ENCODE measurements at regions not wholly inside any gene's neighbourhood (a gene's known extent, or its start where the extent isn't known, plus 50 kb on each side); places are given as distances from the start of the nearest gene placed in this dataset.

- TF ChIP-seq CTCF (IDR thresholded peaks at IDR 0.05; ENCODE audit: control insufficient read depth, insufficient read depth, low read depth, low read length, missing control alignments) = no peak
- no peak for DNase-seq (ENCODE audit: low read depth)
- H3K4me3 ChIP-seq (ENCODE audit: control insufficient read depth, low read depth, low read length) = no peak overlapping the region
These were observed 503.5 kb upstream of the FAM47C start for GRCh38 chrX:36504625-36505024.

- DNase-seq (ENCODE audit: low read depth) = no peak
- no peak for TF ChIP-seq CTCF (IDR thresholded peaks at IDR 0.05; ENCODE audit: control insufficient read depth, insufficient read depth, low read depth, low read length, missing control alignments)
- H3K4me3 ChIP-seq (ENCODE audit: control insufficient read depth, low read depth, low read length) = no peak overlapping the region
These were observed 500.1 kb upstream of the FAM47C start for GRCh38 chrX:36508042-36508441.

DNA sequence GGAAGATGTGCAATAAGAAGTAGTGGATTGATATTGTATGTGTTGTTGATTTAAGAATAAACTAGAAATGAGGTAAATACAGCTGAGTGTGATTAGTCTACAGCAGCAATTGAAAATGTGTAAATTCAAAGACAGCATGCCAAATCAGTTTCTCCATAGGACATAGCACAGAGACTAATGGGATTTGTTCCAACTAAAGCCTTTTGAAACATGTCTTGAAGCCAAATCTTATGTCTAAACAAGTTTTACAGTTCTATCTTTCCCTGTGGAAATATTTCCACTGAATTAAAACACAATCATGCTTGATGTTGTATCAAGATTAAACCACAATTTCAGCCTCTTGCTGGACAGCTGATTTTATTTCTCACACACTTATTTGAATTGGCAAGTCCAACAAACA, 497.4 kb upstream of the FAM47C start:
- no peak for DNase-seq (ENCODE audit: low read depth)
- no peak overlapping the region for H3K4me3 ChIP-seq (ENCODE audit: control insufficient read depth, low read depth, low read length)
- no peak for TF ChIP-seq CTCF (IDR thresholded peaks at IDR 0.05; ENCODE audit: control insufficient read depth, insufficient read depth, low read depth, low read length, missing control alignments)

GRCh38 chrX:36528661-36529060, 479.5 kb upstream of the FAM47C start:
- DNase-seq (ENCODE audit: low read depth) = no peak
- no peak for TF ChIP-seq CTCF (IDR thresholded peaks at IDR 0.05; ENCODE audit: control insufficient read depth, insufficient read depth, low read depth, low read length, missing control alignments)
- H3K4me3 ChIP-seq (ENCODE audit: control insufficient read depth, low read depth, low read length) = no peak overlapping the region

GRCh38 chrX:36534900-36535299, 473.3 kb upstream of the FAM47C start:
- DNase-seq (ENCODE audit: low read depth) = no peak
- TF ChIP-seq CTCF (IDR thresholded peaks at IDR 0.05; ENCODE audit: control insufficient read depth, insufficient read depth, low read depth, low read length, missing control alignments) = no peak
- H3K4me3 ChIP-seq (ENCODE audit: control insufficient read depth, low read depth, low read length) = no peak overlapping the region

- H3K4me3 ChIP-seq (ENCODE audit: control insufficient read depth, low read depth, low read length) = no peak overlapping the region
- no peak for DNase-seq (ENCODE audit: low read depth)
- TF ChIP-seq CTCF (IDR thresholded peaks at IDR 0.05; ENCODE audit: control insufficient read depth, insufficient read depth, low read depth, low read length, missing control alignments) = no peak
These were observed 464.7 kb upstream of the FAM47C start for GRCh38 chrX:36543499-36543898.

GRCh38 chrX:36562986-36563385, 445.2 kb upstream of the FAM47C start:
- H3K4me3 ChIP-seq (ENCODE audit: control insufficient read depth, low read depth, low read length) = no peak overlapping the region
- DNase-seq (ENCODE audit: low read depth) = no peak
- TF ChIP-seq CTCF (IDR thresholded peaks at IDR 0.05; ENCODE audit: control insufficient read depth, insufficient read depth, low read depth, low read length, missing control alignments) = no peak
